RPMI7951 (cell line): ENCODE measurements at regions not wholly inside any gene's neighbourhood (a gene's known extent, or its start where the extent isn't known, plus 50 kb on each side); places are given as distances from the start of the nearest gene placed in this dataset.

Experiments used
- DNase-seq: peaks from one replicate; pipeline ENCODE4 v3.0.0-alpha.2; 2012; ENCODE audit warnings: low read depth

- no peak for DNase-seq
Observed at GRCh38 chr6:1257778-1258177, 54.1 kb upstream of the FOXQ1 start.

GRCh38 chr6:1256435-1257008, 55.4 kb upstream of the FOXQ1 start:
- DNase-seq = no peak

DNA sequence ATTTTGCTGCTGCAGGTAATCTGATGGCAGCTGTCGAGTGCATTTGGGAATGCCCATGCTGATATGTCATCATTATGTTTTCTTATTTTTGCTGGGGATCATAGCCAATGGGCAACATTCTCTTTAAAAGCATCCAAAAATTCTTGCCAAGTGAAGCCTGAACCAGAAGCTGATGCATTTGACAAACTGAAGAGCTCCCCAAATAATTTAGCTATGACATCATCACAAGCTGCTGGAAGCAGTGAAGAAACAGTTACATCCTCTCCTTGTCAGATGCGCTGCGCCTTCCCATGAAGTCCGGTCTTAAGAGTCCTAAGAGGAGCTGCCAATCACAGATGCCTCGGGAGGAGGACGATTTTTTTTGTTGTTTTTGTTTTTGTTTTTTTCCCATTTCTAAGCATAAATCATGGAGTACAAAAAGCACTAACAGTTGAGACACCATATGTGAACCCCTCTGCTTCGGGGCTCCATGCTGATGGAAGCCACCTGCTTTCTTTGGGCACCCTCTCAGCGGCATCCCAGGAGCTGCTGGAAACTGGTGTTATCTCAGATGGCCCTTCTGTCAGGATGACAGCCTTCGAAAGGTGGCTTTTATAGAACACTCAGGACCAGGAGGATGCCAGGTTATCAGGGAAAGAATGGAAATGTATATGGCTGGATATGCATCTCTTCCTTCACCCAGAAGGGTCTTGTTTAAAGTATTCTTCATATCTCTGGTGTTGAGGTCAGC, 56.1 kb upstream of the FOXQ1 start:
- DNase-seq = peak; percentile 9

GRCh38 chr6:1254326-1254725, 57.6 kb upstream of the FOXQ1 start:
- no peak for DNase-seq

DNA sequence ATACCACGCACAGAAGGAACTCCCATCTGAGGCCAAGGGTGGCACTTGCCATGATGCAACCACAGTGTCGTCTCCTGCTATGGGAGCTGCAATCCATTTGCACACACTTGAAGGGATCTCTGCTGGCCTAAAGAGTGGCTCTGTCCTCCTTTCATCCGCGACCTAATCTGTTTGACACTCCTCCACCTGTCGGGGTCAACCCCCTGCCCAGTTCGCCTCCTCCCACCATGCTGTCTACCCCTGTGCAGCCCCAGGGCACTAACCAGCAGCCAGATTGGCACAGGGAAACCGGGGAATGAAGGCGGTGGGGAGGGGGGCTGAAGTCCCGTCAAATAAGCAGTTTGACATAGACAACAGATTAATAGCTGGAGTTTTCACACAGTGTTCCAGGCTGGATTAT, 58.1 kb upstream of the FOXQ1 start:
- DNase-seq = no peak

DNA sequence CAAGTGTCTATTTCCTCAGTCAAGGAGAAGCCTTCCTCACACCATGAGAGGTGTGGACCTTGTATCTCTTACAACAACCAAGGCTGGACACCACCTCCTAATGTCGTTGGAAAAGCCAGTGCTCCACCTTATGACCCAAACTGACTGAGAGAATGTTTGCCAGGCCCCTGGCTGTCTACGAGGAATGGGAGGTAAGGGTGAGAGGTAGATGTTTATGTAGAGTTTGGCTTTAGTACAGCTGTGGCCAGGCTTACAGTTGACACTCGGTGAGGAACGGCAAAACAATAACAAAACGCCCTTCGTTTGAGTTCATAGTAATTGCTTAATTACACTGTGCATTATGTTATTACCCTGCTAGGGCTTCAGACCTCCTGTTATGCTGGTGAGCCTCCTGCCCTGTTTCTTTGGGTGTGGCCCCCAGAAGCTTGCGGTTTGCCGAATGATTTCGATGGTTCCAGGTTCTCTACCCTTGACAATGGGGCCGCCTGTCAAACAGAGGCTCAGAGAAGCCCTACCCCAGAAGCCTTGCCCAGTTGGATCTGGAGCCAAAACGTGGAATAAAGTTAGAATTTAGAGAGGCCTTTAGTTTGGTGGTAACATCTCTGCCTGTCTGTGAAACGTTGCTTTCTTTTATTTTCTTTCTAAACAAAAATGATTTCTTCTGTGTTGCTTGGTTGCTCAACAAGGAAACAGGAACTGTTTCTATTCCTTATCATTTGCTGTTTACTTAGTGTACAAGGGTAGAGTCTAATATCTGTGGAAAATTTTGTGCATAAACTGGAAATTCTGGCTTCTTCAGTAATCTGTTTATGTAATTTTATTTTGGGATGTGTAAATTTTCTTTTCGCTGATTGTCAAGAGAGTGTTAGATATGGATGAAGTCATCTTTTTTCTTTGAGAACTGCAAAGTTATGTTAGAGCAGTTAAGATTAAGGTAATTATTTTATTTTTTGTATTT, 60.4 kb upstream of the FOXQ1 start:
- no peak for DNase-seq

DNA sequence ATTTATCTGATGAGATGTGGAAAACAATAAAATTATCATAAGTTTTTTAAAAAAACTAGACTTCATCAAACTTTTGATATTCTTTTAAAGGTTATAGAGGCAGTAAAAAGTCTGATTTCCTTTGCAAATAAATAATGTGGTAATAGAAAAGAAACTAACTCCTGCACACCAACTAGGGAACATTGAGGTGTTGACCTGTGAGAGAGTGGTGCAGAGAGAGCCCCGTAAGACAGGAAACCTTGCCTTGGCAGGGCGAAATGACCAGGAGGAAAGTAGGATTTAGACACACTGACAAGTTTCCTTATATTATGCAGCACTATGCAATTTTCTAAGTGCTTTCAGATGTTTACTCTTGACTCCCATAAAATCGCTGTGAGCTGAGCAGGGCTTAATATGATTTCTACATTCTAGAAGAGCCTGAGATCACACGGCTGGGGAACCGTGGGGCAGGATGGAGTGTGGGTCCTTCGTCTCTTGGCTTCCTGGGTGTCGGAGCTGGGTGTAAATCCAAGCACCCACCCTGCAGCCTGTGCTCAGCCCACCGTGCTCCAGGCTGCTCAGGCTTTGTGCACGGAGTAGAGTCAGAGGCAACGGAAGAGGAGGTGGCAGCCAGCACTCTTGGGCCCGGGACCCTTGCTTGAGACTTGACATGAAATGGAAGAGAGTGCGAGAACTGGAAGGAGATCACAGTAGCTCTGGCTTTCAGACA, 61.3 kb upstream of the FOXQ1 start:
- DNase-seq = no peak

DNA sequence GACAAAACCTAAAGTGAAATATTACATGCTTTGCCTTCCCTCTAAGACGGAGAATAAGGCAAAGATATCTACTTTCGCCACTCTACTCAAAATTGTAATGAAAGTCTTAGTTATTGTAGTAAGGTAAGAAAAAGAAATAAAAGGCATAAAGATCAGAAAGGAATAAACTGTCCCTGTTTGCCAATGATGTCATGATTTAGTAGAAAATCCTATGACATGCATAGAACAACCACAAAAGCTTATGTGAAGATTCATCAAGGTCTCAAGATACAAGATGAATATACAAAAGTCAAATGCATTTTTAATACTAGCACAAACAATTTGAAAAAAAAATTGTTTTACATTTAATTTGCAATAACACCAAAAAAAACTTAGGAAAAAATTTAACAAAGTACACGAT, 64.0 kb upstream of the FOXQ1 start:
- no peak for DNase-seq

DNA sequence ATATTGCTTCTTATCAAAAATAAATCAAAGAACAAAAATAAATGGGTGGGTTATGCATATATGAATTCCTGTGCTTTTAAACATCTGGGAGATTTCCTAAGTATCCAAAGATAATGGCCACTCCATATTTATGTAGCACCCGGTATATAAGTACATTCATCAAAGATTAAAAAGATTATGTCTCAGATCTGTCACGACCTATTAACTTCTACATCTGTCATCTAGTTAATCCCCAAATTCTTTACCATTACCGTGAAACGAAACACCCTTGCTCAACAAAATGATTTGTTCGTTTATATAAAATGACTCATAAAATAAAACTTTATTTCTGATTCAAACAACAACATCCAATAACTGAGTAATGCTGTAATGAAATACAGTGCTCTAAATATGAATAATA, 64.8 kb upstream of the FOXQ1 start:
- DNase-seq = no peak

- DNase-seq = no peak
Observed at GRCh38 chr6:1244941-1245340, 67.0 kb upstream of the FOXQ1 start.

GRCh38 chr6:1244278-1244677, 67.6 kb upstream of the FOXQ1 start:
- no peak for DNase-seq

DNA sequence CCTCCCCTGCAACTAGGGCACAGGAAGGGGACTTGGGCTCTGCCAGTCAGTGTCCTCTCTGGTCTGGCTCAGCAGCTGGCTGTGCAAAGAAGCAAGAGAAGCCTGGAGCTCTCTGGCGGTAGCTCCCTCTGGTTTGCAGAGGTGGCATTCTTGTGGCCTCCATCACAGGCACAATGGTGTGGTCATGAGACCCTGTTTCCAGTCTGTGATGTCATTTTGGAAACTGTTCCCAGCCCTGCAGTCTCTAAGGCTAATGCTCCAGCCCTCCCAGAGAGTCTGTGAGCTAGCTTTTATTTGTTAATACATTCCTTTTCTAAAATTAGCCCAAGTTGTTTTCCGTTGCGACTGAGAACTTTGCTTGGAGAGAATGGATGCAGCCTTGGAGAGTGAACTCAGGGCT, 69.5 kb upstream of the FOXQ1 start:
- DNase-seq = no peak

DNA sequence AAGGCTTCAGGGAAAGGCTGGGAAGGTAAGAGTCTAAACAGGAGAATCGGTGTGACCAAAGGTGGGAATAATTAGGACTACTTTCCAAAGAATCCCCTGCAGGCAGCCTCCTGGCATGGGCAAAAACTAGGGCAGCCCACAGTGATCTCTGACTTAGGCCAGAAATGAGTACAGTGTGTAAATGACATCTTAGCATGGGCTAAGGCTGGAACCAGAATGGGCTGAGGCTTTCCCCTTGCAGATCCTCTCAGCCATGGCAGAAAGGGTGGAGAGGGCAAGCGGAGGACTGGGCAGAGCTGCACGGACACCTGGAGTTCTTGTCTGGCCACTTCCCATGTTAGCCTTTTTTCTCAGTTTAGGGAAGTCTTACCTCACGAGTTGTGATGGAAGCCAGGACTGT, 69.9 kb upstream of the FOXQ1 start:
- no peak for DNase-seq

- DNase-seq = peak; percentile 11
Observed at GRCh38 chr6:1240766-1241318, 71.1 kb upstream of the FOXQ1 start.

DNA sequence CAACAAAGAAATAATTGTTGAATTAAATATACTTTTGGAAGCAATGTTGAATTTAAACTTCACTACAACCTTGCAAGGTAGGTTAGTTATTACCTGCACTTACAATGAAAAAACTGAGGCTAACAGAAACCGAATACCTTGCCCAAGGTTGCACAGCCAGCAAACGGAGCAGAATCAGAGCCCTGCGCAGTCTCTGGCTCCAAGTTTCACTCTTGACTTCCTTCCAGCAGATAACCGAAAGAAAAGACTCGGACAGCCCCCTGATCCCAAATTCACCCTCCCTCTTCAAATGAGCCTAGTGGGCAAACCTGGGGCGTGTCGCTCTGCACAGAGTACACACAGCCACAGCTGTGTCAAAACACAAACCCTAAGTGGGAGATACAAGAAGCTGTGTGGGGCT, 72.1 kb upstream of the FOXQ1 start:
- DNase-seq = no peak

DNA sequence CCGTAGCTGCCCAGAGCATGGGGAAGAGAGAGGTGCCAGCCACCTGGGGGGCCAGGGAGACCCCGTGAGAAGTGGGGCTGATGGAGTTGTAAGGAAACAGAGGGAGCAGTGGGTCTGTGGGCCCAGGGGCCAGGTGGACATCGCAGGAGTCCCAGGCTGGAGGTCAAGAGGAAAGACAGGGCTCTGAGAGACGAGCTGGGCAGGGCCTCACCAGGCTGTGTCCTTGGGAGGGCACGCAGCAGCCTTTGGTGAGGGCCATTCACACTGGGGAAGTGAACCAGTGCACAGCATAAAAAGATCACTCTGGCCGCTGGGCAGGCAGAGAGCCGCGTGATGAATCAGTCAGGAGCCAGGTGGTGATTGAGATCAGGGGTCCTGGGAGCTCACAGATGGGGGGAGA, 73.9 kb upstream of the FOXQ1 start:
- DNase-seq = no peak

DNA sequence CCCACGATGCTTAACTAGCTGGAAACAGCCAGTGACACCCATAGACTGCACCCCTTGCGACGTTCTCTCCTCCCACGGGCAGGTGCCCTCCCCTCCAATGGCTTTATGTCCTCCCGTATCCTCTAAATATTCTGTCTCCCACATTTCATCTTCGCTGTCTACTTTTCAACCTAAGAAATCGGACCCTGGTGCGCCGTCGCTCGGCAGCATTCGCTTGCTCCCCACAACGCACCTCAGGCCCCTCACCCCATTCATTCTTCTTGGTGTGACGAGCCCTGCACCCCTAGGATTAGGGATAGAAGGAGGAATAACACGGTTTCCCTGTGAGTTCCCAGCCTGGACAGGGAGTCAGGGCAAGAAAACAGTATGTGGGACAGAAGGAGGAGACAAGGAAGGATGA, 74.3 kb upstream of the FOXQ1 start:
- DNase-seq = no peak

- no peak for DNase-seq
Observed at GRCh38 chr6:1235825-1236224, 76.1 kb upstream of the FOXQ1 start.

DNA sequence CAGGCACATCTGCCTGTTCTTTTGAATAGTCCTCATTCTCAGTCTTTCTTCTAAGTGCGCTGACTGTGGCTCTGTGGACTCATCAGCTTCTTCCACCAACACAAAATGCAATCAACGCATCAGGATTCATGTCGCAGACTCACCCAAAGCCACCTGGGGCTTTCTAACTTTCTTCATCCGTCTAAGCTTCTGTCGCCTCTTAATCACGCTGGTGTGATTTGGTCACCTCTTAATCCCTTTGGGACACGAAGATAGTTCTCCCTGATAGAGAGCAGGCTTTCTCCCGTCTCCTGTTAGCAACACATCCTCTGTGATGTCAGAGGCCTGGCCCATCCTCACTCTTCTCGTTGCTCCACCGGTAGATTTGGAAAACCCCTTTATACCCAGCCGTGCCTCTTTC, 78.0 kb upstream of the FOXQ1 start:
- no peak for DNase-seq

DNA sequence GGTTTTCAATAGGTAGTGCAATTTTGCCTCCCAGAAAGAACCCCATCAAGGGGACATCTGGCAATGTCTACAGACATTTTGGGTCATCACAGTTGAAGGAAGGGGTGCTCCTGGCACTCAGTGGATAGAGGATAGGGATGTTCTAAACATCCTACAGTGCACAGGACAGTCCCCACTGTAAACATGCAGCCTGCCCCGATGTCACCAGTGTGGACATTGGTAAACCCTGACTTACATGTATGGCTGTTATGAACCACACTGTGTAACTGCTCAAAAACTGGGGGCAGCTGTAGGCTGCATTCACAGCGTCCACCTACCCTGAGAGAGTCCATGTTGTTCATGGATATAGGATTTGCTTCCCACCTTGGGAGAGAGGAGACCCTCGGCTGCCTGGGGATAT, 79.3 kb upstream of the FOXQ1 start:
- DNase-seq = no peak

DNA sequence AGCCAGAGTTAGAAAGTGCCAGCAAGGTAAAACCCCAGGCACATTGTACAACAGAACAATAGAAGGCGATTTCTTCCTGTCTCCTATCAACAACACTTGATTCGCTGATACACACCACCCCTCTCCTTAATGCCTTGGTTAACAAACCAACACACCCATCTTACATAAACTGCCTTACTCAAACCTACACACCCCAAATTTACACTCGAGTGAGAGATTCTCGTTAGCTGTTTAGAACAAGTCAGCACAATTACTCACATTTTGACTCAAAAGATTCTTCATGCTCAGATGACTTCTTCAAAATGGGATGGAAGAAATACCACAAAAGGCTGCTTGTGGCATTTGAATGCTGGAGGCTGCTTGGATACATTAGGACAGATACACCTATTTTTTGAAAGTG, 80.0 kb upstream of the FOXQ1 start:
- no peak for DNase-seq
